H1 (cell line): ENCODE measurements at regions not wholly inside any gene's neighbourhood (a gene's known extent, or its start where the extent isn't known, plus 50 kb on each side); places are given as distances from the start of the nearest gene placed in this dataset.

Source experiments
- CTCF ChIA-PET: fragments of 300-600 bp; sonication (Branson Sonifier 250); formaldehyde crosslinking; loops from one replicate; lab custom pipeline; 2021; ENCODE audit not compliant: partially characterized antibody; lab: Charles Lee
- POLR2A ChIA-PET: fragments of 300-600 bp; sonication (Branson Sonifier 250); formaldehyde crosslinking; loops from one replicate; lab custom pipeline; 2021; ENCODE audit warnings: inconsistent platforms; ENCODE audit not compliant: partially characterized antibody; lab: Charles Lee
- DNase-seq, 2 experiments: peaks; one replicate each; pipeline versions ENCODE4 v3.0.0 to v3.0.0-alpha.2; 2010 to 2022; ENCODE audit warnings: low spot score in 2 of 2, low read depth in 1 of 2, mixed read lengths in 1 of 2
- FAIRE-seq: peaks from 2 replicates; lab custom pipeline; 2011; peaks lifted over from hg19 to GRCh38; lab: Jason Lieb, UNC
- H2AFZ ChIP-seq: 2 replicates; pipeline ENCODE4 v1.8.1; 2012; ENCODE audit warnings: low read length, inconsistent platforms
- H2AK5ac ChIP-seq: 2 replicates; pipeline ENCODE4 v1.6.1; 2013; ENCODE audit warnings: low read depth, low read length
- H2BK120ac ChIP-seq: replicated peaks from 2 replicates; pipeline ENCODE3; 2013; ENCODE audit warnings: low read depth, low read length, inconsistent platforms
- H2BK12ac ChIP-seq: 2 replicates; pipeline ENCODE4 v1.6.1; 2013; ENCODE audit warnings: low read depth, low read length
- H2BK15ac ChIP-seq: 2 replicates; pipeline ENCODE4 v1.6.1; 2013; ENCODE audit warnings: low read length
- H2BK20ac ChIP-seq: 2 replicates; pipeline ENCODE4 v1.6.1; 2013; ENCODE audit warnings: low read length
- H2BK5ac ChIP-seq: 2 replicates; pipeline ENCODE4 v1.6.1; 2013; ENCODE audit warnings: low read depth, low read length
- H3K14ac ChIP-seq: 2 replicates; pipeline ENCODE4 v1.6.1; 2013; ENCODE audit warnings: inconsistent platforms; ENCODE audit not compliant: insufficient read length
- H3K18ac ChIP-seq: 2 replicates; pipeline ENCODE4 v1.6.1; 2013; ENCODE audit warnings: low read length; ENCODE audit errors: extremely low read depth
- H3K23ac ChIP-seq: 2 replicates; pipeline ENCODE4 v1.6.1; 2013; ENCODE audit warnings: inconsistent platforms; ENCODE audit not compliant: insufficient read length
- H3K23me2 ChIP-seq: 2 replicates; pipeline ENCODE4 v1.6.1; 2013; ENCODE audit warnings: low read depth, low read length
- H3K27ac ChIP-seq: 2 replicates; pipeline ENCODE4 v1.6.1; 2011; ENCODE audit warnings: low read depth, low read length, inconsistent platforms
- H3K27me3 ChIP-seq, 4 experiments: replicated peaks in 1 of 4; 1 replicate in 1 of 4; 2 replicates in 3 of 4; pipeline versions ENCODE4 v1.6.1 to v1.8.1; 2011 to 2013; ENCODE audit warnings: low read length in 3 of 4, mild to moderate bottlenecking in 3 of 4, inconsistent platforms in 2 of 4, mixed read lengths in 2 of 4, moderate library complexity in 1 of 4; ENCODE audit not compliant: control insufficient read depth in 3 of 4, insufficient read depth in 3 of 4; ENCODE audit errors: extremely low read depth in 1 of 4
- H3K36me3 ChIP-seq, 4 experiments: 2 replicates each; pipeline versions ENCODE4 v1.6.1 to v1.8.1; 2011 to 2013; ENCODE audit warnings: mild to moderate bottlenecking in 4 of 4, low read length in 3 of 4, moderate library complexity in 2 of 4, control low read depth in 1 of 4, inconsistent platforms in 1 of 4; ENCODE audit not compliant: insufficient read depth in 4 of 4, control insufficient read depth in 2 of 4
- H3K4ac ChIP-seq: replicated peaks from 2 replicates; pipeline ENCODE3; 2013; ENCODE audit warnings: low read length, low read depth, mixed read lengths, inconsistent platforms; ENCODE audit not compliant: insufficient read length
- H3K4me1 ChIP-seq, 4 experiments: replicated peaks in 1 of 4; 1 replicate in 1 of 4; 2 replicates in 3 of 4; pipeline versions ENCODE4 v1.6.1 to v1.8.1; 2011 to 2013; ENCODE audit warnings: low read length in 3 of 4, inconsistent platforms in 2 of 4, mixed read lengths in 1 of 4; ENCODE audit not compliant: insufficient read depth in 4 of 4, control insufficient read depth in 3 of 4
- H3K4me2 ChIP-seq, 2 experiments: 2 replicates each; pipeline versions ENCODE4 v1.6.1 to v1.8.1; 2011 to 2013; ENCODE audit warnings: low read depth in 2 of 2, low read length in 2 of 2, control low read depth in 1 of 2, inconsistent platforms in 1 of 2, mild to moderate bottlenecking in 1 of 2; ENCODE audit not compliant: insufficient read depth in 1 of 2
- H3K4me3 ChIP-seq, 4 experiments: fragments of 200-600, 300-600 bp in 1 of 4; sonication (generic), shearing (Covaris generic), sonication (Bioruptor Twin) in 1 of 4; 2 replicates each; pipeline versions ENCODE4 v1.5.1 to v1.8.1; 2011 to 2016; ENCODE audit warnings: low read length in 4 of 4, low read depth in 3 of 4, control low read depth in 2 of 4, inconsistent platforms in 2 of 4, mild to moderate bottlenecking in 2 of 4, mixed read lengths in 1 of 4, moderate library complexity in 1 of 4; ENCODE audit not compliant: insufficient read depth in 2 of 4; ENCODE audit errors: extremely low read depth in 1 of 4
- H3K56ac ChIP-seq: replicated peaks from 2 replicates; pipeline ENCODE3; 2013; ENCODE audit warnings: low read depth, mild to moderate bottlenecking, mixed read lengths, low read length, inconsistent platforms; ENCODE audit not compliant: insufficient read length
- H3K79me1 ChIP-seq: 2 replicates; pipeline ENCODE4 v1.6.1; 2013; ENCODE audit warnings: low read depth, low read length, control low read depth
- H3K79me2 ChIP-seq, 2 experiments: 2 replicates each; pipeline versions ENCODE4 v1.6.1 to v1.8.1; 2012 to 2013; ENCODE audit warnings: low read length in 2 of 2, mild to moderate bottlenecking in 2 of 2, inconsistent platforms in 1 of 2; ENCODE audit not compliant: insufficient read depth in 2 of 2, control insufficient read depth in 1 of 2
- H3K9ac ChIP-seq, 4 experiments: replicated peaks in 1 of 4; 1 replicate in 1 of 4; 2 replicates in 3 of 4; pipeline versions ENCODE4 v1.6.1 to v1.8.1; 2011 to 2013; ENCODE audit warnings: low read depth in 3 of 4, low read length in 3 of 4, control low read depth in 2 of 4, mild to moderate bottlenecking in 2 of 4, moderate library complexity in 2 of 4, inconsistent platforms in 1 of 4; ENCODE audit errors: extremely low read depth in 1 of 4
- H3K9me3 ChIP-seq, 2 experiments: 2 replicates each; pipeline versions ENCODE4 v1.6.1 to v1.8.1; 2012 to 2013; ENCODE audit warnings: mild to moderate bottlenecking in 2 of 2, moderate library complexity in 2 of 2, control low read depth in 1 of 2, inconsistent platforms in 1 of 2, low read depth in 1 of 2, low read length in 1 of 2, mixed read lengths in 1 of 2; ENCODE audit not compliant: insufficient read depth in 2 of 2
- H4K20me1 ChIP-seq, 2 experiments: replicated peaks in 1 of 2; 2 replicates each; pipeline versions ENCODE3 to v1.8.1; 2011 to 2013; ENCODE audit warnings: inconsistent platforms in 2 of 2, low read length in 2 of 2, mild to moderate bottlenecking in 1 of 2; ENCODE audit not compliant: insufficient read depth in 2 of 2, control insufficient read depth in 1 of 2
- H4K5ac ChIP-seq: 2 replicates; pipeline ENCODE4 v1.6.1; 2013; ENCODE audit warnings: low read length, low read depth, mixed read lengths, inconsistent platforms; ENCODE audit not compliant: insufficient read length
- H4K8ac ChIP-seq: 2 replicates; pipeline ENCODE4 v1.8.0; 2013; ENCODE audit warnings: mild to moderate bottlenecking, moderate library complexity, low read length, inconsistent platforms; ENCODE audit not compliant: insufficient read depth; ENCODE audit errors: extremely low read depth
- H4K91ac ChIP-seq: replicated peaks from 2 replicates; pipeline ENCODE3; 2013; ENCODE audit warnings: low read length, mixed read lengths, inconsistent platforms; ENCODE audit not compliant: insufficient read length
- ATF3 ChIP-seq: IDR thresholded peaks from 2 replicates; pipeline ENCODE4 v1.6.1; 2011; ENCODE audit warnings: low read depth, mild to moderate bottlenecking, low read length; ENCODE audit not compliant: insufficient read depth
- BCL11A ChIP-seq, 2 experiments: IDR thresholded peaks; one replicate each; pipeline ENCODE4 v1.6.1; 2011; ENCODE audit warnings: low read depth in 2 of 2, low read length in 2 of 2, mild to moderate bottlenecking in 2 of 2
- CHD1 ChIP-seq: IDR thresholded peaks from 2 replicates; pipeline ENCODE4 v1.6.1; 2012; ENCODE audit warnings: low read depth, low read length, improper control_type of control experiment
- CHD2 ChIP-seq: IDR thresholded peaks from 2 replicates; pipeline ENCODE4 v1.6.1; 2012; ENCODE audit warnings: low read length, improper control_type of control experiment
- CREB1 ChIP-seq: IDR thresholded peaks from 2 replicates; pipeline ENCODE4 v1.6.1; 2012; ENCODE audit warnings: inconsistent platforms
- GTF2F1 ChIP-seq: IDR thresholded peaks from 2 replicates; pipeline ENCODE4 v1.6.1; 2012; ENCODE audit warnings: low read depth, low read length, improper control_type of control experiment, borderline replicate concordance
- POLR2A ChIP-seq, 2 experiments: IDR thresholded peaks; 1 replicate in 1 of 2; 2 replicates in 1 of 2; pipeline ENCODE4 v1.6.1; 2011; ENCODE audit warnings: low read depth in 2 of 2, low read length in 2 of 2, mild to moderate bottlenecking in 2 of 2; ENCODE audit errors: control extremely low read depth in 1 of 2
- POU5F1 ChIP-seq: IDR thresholded peaks from 2 replicates; pipeline ENCODE4 v1.6.1; 2011; ENCODE audit warnings: low read depth, mild to moderate bottlenecking, low read length, moderate library complexity
- SP1 ChIP-seq: IDR thresholded peaks from 2 replicates; pipeline ENCODE4 v1.6.1; 2011; ENCODE audit warnings: low read depth, low read length
- TEAD4 ChIP-seq: IDR thresholded peaks from 2 replicates; pipeline ENCODE4 v1.6.1; 2012; ENCODE audit warnings: low read depth, low read length, inconsistent platforms, mixed read lengths
- USF2 ChIP-seq: IDR thresholded peaks from 2 replicates; pipeline ENCODE4 v1.6.1; 2011; ENCODE audit warnings: low read length, improper control_type of control experiment
- YY1 ChIP-seq: IDR thresholded peaks from 2 replicates; pipeline ENCODE4 v1.6.1; 2011; ENCODE audit warnings: low read depth, mild to moderate bottlenecking, low read length
- WGBS, 2 experiments: shearing (Covaris generic) in 1 of 2; methylation state at CpG; one replicate each; pipeline versions ENCODE4 v1.1.6 to v1.1.7; 2013 to 2015; ENCODE audit warnings: low lambda C conversion rate in 2 of 2, mixed read lengths in 2 of 2, inconsistent platforms in 1 of 2, low coverage in 1 of 2, missing lambda C conversion rate in 1 of 2; ENCODE audit not compliant: insufficient replicate concordance in 2 of 2, insufficient coverage in 1 of 2, insufficient read length in 1 of 2; ENCODE audit errors: extremely low coverage in 1 of 2, missing lambda C conversion rate in 1 of 2; 5-methylcytosine and 5-hydroxymethylcytosine counted together

- Histone ChIP-seq H3K23me2 (0 out of 2 replicates have a peak, but pooled peaks cover 1% of the 10 kb centered on the region), H2BK5ac (no peak overlapping the region), H2BK12ac (no peak overlapping the region), H3K23ac (no peak overlapping the region), H3K18ac (no peak overlapping the region), H3K4me2 (no peak overlapping the region), H2AK5ac (no peak overlapping the region), H3K56ac (no peak overlapping the region), H4K5ac (no peak overlapping the region), H3K4ac (no peak overlapping the region), H3K27me3 (peaks cover 0 to 1% (median 0%) of the 10 kb centered on the region in 4 experiments; a peak in 1 of 7 replicates), H3K79me1 (no peaks in the 10 kb centered on the region), H3K9me3 (peaks cover 4 to 6% of the 10 kb centered on the region in 2 experiments; a peak in 2 of 4 replicates), H2BK120ac (no peak overlapping the region), H3K4me1 (no peaks in the 10 kb centered on the region), H4K20me1 (no peaks in the 10 kb centered on the region), H4K91ac (no peak overlapping the region), H2BK15ac (0 out of 2 replicates have a peak overlapping the region, but pooled peaks have one; percentile 46), H2AFZ (no peak overlapping the region), H3K9ac (no peak overlapping the region), H3K36me3 (no peaks in the 10 kb centered on the region), H4K8ac (peak overlapping the region; percentile 68; the same call in 1 of the 2 replicates), H3K4me3 (no peak overlapping the region), H2BK20ac (no peak overlapping the region), H3K27ac (no peak overlapping the region), H3K14ac (no peak overlapping the region), H3K79me2 (no peaks in the 10 kb centered on the region)
- ChIA-PET CTCF (interaction anchor here (0.6 to 1.2 kb wide), 4 partner anchors 9 to 270 kb away, joined by 3 to 4 read pairs (median 3); no protein-coding TSS in a partner anchor), POLR2A (no interaction called here)
- no peak for TF ChIP-seq CHD2
- TF ChIP-seq POLR2A (IDR thresholded peaks at IDR 0.05; ENCODE audit: control extremely low read depth in 1 of 2, low read depth in 2 of 2, low read length in 2 of 2) = no peak
- TF ChIP-seq YY1 = no peak
- TF ChIP-seq CREB1 = no peak
- TF ChIP-seq USF2 = no peak
- TF ChIP-seq BCL11A (IDR thresholded peaks at IDR 0.05; ENCODE audit: low read depth in 2 of 2, low read length in 2 of 2) = no peak
- no peak for TF ChIP-seq CHD1
- no peak for TF ChIP-seq TEAD4
- TF ChIP-seq ATF3 = no peak
- no peak for TF ChIP-seq GTF2F1
- no peak for TF ChIP-seq SP1
- TF ChIP-seq POU5F1 = no peak
- FAIRE-seq = no peak
- no peak for DNase-seq
- 95% methylated on average over 9 of the region's 11 CpGs; no CpG with 5 or more reads in 1 of the 2 experiments for WGBS, 2 experiments
These were observed 274.5 kb upstream of the PPP2R2D start for GRCh38 chr10:131626274-131626673.
